ENCODE measurements at regions not wholly inside any gene's neighbourhood (a gene's known extent, or its start where the extent isn't known, plus 50 kb on each side); places are given as distances from the start of the nearest gene placed in this dataset.

DNA sequence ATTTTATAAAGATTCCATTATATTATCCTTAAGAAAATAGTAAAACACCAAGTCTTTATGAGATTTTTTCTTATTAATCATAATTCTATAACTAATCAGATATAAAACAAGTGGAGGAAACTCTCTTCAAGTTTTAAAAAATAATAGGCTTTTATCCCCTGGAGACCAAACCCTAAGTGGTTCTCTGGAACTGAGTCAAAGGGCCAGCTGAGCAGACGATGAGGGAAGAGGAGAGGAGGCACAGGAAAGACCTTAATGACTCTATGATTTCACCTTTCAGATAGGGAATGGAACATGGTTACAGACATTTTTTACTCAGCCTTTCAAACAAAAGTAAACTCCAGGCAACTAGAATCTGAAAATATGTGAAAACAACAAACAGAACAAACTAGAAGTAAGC, 201.8 kb downstream of the SLC39A8 start:
- TF ChIP-seq, protein P1, sequence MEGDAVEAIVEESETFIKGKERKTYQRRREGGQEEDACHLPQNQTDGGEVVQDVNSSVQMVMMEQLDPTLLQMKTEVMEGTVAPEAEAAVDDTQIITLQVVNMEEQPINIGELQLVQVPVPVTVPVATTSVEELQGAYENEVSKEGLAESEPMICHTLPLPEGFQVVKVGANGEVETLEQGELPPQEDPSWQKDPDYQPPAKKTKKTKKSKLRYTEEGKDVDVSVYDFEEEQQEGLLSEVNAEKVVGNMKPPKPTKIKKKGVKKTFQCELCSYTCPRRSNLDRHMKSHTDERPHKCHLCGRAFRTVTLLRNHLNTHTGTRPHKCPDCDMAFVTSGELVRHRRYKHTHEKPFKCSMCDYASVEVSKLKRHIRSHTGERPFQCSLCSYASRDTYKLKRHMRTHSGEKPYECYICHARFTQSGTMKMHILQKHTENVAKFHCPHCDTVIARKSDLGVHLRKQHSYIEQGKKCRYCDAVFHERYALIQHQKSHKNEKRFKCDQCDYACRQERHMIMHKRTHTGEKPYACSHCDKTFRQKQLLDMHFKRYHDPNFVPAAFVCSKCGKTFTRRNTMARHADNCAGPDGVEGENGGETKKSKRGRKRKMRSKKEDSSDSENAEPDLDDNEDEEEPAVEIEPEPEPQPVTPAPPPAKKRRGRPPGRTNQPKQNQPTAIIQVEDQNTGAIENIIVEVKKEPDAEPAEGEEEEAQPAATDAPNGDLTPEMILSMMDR (conservative IDR thresholded peaks at IDR 0.05; ENCODE audit: low read depth, low read length), result no peak
- H3K4me3 ChIP-seq (ENCODE audit: low read depth, low read length), result no peak overlapping the region
- no peak for DNase-seq (ENCODE audit: low read depth)

DNA sequence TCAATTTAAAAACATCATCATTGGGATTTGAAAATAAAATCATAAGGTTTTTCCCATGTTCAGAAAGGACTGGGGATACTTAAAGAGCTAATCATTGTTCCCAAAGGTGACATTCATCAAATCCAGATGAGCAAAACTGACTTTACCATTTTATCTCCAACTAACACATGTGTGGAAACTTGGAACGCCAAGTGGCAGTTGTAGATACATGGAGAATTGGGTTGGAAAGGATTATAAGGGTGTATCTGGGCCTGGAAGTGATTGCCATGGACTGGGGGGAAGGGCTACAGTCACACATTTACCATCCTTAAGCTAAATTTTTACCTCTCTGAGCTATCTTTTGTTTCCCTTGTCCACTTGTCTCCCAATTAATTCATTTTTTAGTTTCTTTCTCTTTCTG, 203.4 kb downstream of the SLC39A8 start:
- DNase-seq (ENCODE audit: low read depth), result no peak
- no peak overlapping the region for H3K4me3 ChIP-seq (ENCODE audit: low read depth, low read length)
- TF ChIP-seq, protein P1 (conservative IDR thresholded peaks at IDR 0.05; ENCODE audit: low read depth, low read length), result no peak

DNA sequence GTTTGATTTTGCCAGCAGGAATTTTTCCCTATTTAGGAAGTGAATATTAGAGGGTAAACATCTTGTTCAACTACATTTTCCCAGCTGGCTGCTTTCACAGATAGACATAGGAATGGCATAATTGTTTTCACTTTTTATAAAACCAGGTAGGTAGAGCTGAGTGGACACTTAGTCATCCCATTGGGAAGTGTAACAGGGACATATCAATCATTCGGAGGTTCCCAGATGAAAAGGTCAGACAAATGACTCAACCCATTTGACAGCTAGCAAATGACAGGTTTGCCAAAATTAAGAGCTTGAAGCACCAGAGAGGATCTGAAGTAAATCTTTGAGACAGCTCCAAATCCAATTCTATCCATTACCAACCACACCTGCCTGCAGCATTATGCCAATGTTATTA, 205.3 kb downstream of the SLC39A8 start:
- TF ChIP-seq, protein P1 (conservative IDR thresholded peaks at IDR 0.05; ENCODE audit: low read depth, low read length), result no peak

DNA sequence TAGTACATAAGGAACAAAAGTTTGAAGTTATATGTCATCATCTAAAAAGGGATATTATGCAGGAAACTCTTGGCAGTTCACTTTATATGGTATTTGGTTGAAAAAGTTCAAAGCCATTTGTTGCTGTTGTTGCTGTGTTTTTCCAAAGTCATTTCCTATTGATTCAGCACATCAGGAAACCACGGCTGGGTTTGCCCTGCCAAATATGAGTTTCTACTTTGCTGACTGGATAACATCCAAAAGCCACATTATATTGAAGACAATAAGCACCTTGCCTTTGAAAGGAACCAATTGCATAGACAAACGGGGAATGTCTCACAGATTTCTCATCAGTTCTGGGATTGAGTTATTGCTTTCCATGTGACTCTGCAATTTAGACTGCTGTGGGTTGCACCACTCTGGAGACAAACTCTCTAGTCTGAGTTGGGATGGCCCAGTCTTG, 206.1 kb downstream of the SLC39A8 start:
- no peak overlapping the region for H3K4me3 ChIP-seq (ENCODE audit: low read depth, low read length)
- TF ChIP-seq, protein P1 (conservative IDR thresholded peaks at IDR 0.05; ENCODE audit: low read depth, low read length), result no peak
- DNase-seq (ENCODE audit: low read depth), result peak; percentile 36

More for the DNA sequence above, 205.3 kb downstream of the SLC39A8 start:
- no peak overlapping the region for H3K4me3 ChIP-seq (ENCODE audit: low read depth, low read length)
- no peak for DNase-seq (ENCODE audit: low read depth)

DNA sequence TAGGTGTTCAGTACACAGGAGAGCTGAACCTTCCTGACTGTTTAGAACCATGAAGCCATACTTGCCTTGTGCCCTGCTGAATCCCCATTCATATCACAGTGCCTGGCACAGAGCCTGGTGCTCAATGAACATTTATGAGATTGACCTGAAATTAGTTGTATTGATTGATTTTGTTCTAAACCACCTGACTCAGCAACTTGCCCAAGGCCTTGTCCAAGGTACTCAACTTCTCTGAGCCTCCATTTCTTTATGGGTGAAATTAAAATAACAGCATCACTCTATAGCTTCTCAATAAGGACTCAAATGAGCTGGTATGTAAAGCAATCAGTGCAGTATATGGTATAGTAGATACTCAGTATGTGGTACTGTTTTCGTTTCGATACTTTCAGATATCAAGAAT, 208.1 kb downstream of the SLC39A8 start:
- TF ChIP-seq, protein P1 (conservative IDR thresholded peaks at IDR 0.05; ENCODE audit: low read depth, low read length), result no peak
- DNase-seq (ENCODE audit: low read depth), result no peak
- H3K4me3 ChIP-seq (ENCODE audit: low read depth, low read length), result no peak overlapping the region

DNA sequence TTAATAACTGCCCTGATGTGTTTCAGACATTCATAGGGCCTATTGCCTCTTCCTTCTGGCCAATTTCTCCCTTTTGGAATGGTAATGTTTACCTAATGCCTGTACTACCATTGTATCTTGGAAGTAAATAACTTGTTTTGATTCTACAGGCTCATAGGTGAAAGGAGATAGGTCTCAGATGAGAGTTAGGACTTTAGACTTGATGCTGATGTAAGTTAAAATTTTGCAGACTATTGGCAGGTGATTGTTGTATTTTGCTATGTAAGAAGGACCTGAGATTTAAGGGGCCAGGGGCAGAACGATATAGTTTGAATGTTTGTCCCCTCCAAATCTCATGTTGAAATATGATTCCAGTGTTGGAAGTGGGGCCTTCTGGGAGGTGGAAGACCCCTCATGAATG, 215.5 kb downstream of the SLC39A8 start:
- no peak for DNase-seq (ENCODE audit: low read depth)
- TF ChIP-seq, protein P1 (conservative IDR thresholded peaks at IDR 0.05; ENCODE audit: low read depth, low read length), result no peak
- H3K4me3 ChIP-seq (ENCODE audit: low read depth, low read length), result no peak overlapping the region
